Stimulated activated CD8-positive, alpha-beta memory T cell treated with anti-CD3 and anti-CD28 coated beads, Interleukin-12 subunit alpha, Interleukin-12 subunit beta, amount 100 ng/mL, for 4 hours (primary cell): ENCODE measurements at regions not wholly inside any gene's neighbourhood (a gene's known extent, or its start where the extent isn't known, plus 50 kb on each side); places are given as distances from the start of the nearest gene placed in this dataset.

Source experiments
- DNase-seq: peaks from one replicate; pipeline ENCODE4 v3.0.0-alpha.2; 2020; ENCODE audit warnings: low read depth

GRCh38 chr4:26104056-26104685 is 190.2 kb downstream of the SMIM20 start:
- DNase-seq: no peak

- DNase-seq: no peak
These were observed 191.3 kb downstream of the SMIM20 start for GRCh38 chr4:26105337-26105736.

- DNase-seq: no peak
These were observed 192.0 kb downstream of the SMIM20 start for GRCh38 chr4:26105815-26106699.

GRCh38 chr4:26106776-26107175 is 192.8 kb downstream of the SMIM20 start:
- DNase-seq: no peak

GRCh38 chr4:26108054-26108453 is 194.0 kb downstream of the SMIM20 start:
- no peak for DNase-seq

- DNase-seq: no peak
These were observed 196.5 kb downstream of the SMIM20 start for GRCh38 chr4:26110493-26110892.

- DNase-seq: no peak
These were observed 199.4 kb downstream of the SMIM20 start for GRCh38 chr4:26113339-26113940.

GRCh38 chr4:26116057-26116456 is 202.0 kb downstream of the SMIM20 start:
- no peak for DNase-seq

- no peak for DNase-seq
These were observed 200.6 kb upstream of the RBPJ start for GRCh38 chr4:26120098-26120825.

- DNase-seq: no peak
These were observed 198.1 kb upstream of the RBPJ start for GRCh38 chr4:26122690-26123089.

GRCh38 chr4:26124753-26125321 is 196.0 kb upstream of the RBPJ start:
- no peak for DNase-seq

GRCh38 chr4:26126143-26126718 is 194.6 kb upstream of the RBPJ start:
- no peak for DNase-seq

- no peak for DNase-seq
These were observed 193.8 kb upstream of the RBPJ start for GRCh38 chr4:26126994-26127393.

- DNase-seq: no peak
These were observed 192.9 kb upstream of the RBPJ start for GRCh38 chr4:26127851-26128337.

- no peak for DNase-seq
These were observed 190.6 kb upstream of the RBPJ start for GRCh38 chr4:26130173-26130572.

- DNase-seq: no peak
These were observed 189.9 kb upstream of the RBPJ start for GRCh38 chr4:26130841-26131432.

- peak; percentile 22 for DNase-seq
These were observed 189.1 kb upstream of the RBPJ start for GRCh38 chr4:26131711-26132110.

GRCh38 chr4:26132858-26133257 is 188.0 kb upstream of the RBPJ start:
- no peak for DNase-seq

- no peak for DNase-seq
These were observed 187.0 kb upstream of the RBPJ start for GRCh38 chr4:26133840-26134239.

GRCh38 chr4:26135331-26135730 is 185.5 kb upstream of the RBPJ start:
- DNase-seq: no peak

- no peak for DNase-seq
These were observed 184.2 kb upstream of the RBPJ start for GRCh38 chr4:26136615-26137014.
